HCT116 (cell line): ENCODE measurements at regions not wholly inside any gene's neighbourhood (a gene's known extent, or its start where the extent isn't known, plus 50 kb on each side); places are given as distances from the start of the nearest gene placed in this dataset.

Source experiments
- ATAC-seq: fragments of 200-7000 bp; cut with Tn5 transposase; 2 replicates; pipeline ENCODE4 v1.9.1; 2020; ENCODE audit warnings: mild to moderate bottlenecking, moderate library complexity
- BruUV-seq: library from RNA; stranded (reverse); fragments of 400-500 nt; replicated peaks from 2 replicates; lab custom pipeline; 2021; lab: Mats Ljungman, UMichigan
- CTCF ChIA-PET: fragments of 300-600 bp; sonication (Branson Sonifier 250); formaldehyde crosslinking; loops from one replicate; lab custom pipeline; 2021; ENCODE audit warnings: antibody characterized with exemption; lab: Charles Lee
- POLR2A ChIA-PET: fragments of 300-600, 350-600 bp; sonication (Branson Sonifier 250); formaldehyde crosslinking; loops from one replicate; lab custom pipeline; 2021; ENCODE audit warnings: antibody characterized with exemption; lab: Charles Lee
- RAD21 ChIA-PET, 2 experiments: fragments of 300-600 bp; sonication (Branson Sonifier 250); formaldehyde crosslinking; loops; one replicate each; lab custom pipeline; 2023; ENCODE audit warnings: low total read pairs in 2 of 2; ENCODE audit not compliant: uncharacterized antibody in 2 of 2, unreplicated experiment in 2 of 2, low non-redundant PET in 1 of 2; lab: Charles Lee
- DNase-seq: peaks from one replicate; pipeline ENCODE4 v3.0.0-alpha.2; 2010; ENCODE audit warnings: low read depth, low spot score
- H2AFZ ChIP-seq: fragments of 200-600 bp; shearing (Covaris generic), sonication (generic); 2 replicates; pipeline ENCODE4 v1.6.1; 2017; ENCODE audit warnings: low read depth, mixed run types, mixed read lengths, antibody characterized with exemption, low read length; ENCODE audit not compliant: poor library complexity, severe bottlenecking
- H3K27ac ChIP-seq: 2 replicates; pipeline ENCODE4 v1.5.1; 2012; ENCODE audit warnings: low read depth, low read length
- H3K27me3 ChIP-seq: fragments of 200-600 bp; sonication (generic); 2 replicates; pipeline ENCODE4 v1.6.1; 2016; ENCODE audit warnings: mixed run types, low read length, mixed read lengths; ENCODE audit not compliant: insufficient read depth
- H3K36me3 ChIP-seq, 2 experiments: fragments of 200-500 bp in 1 of 2; fragments of 200-600 bp in 1 of 2; sonication (Bioruptor generic) in 1 of 2; sonication (generic) in 1 of 2; 2 replicates each; pipeline versions ENCODE4 v1.5.1 to v1.6.1; 2014 to 2016; ENCODE audit warnings: low read length in 2 of 2, inconsistent platforms in 1 of 2, mixed read lengths in 1 of 2, mixed run types in 1 of 2; ENCODE audit not compliant: insufficient read depth in 2 of 2, control insufficient read depth in 1 of 2
- H3K4me1 ChIP-seq, 2 experiments: fragments of 200-600 bp in 1 of 2; sonication (generic) in 1 of 2; 2 replicates each; pipeline versions ENCODE4 v1.5.1 to v1.6.1; 2012 to 2017; ENCODE audit warnings: low read length in 2 of 2, inconsistent platforms in 1 of 2, mild to moderate bottlenecking in 1 of 2, mixed read lengths in 1 of 2, mixed run types in 1 of 2, moderate library complexity in 1 of 2; ENCODE audit not compliant: insufficient read depth in 2 of 2, control insufficient read depth in 1 of 2
- H3K4me2 ChIP-seq: fragments of 200-600 bp; sonication (generic); 2 replicates; pipeline ENCODE4 v1.6.1; 2017; ENCODE audit warnings: mixed run types, low read length, mixed read lengths
- H3K4me3 ChIP-seq, 2 experiments: fragments of 200-600 bp in 1 of 2; sonication (generic) in 1 of 2; replicated peaks in 1 of 2; 2 replicates each; pipeline ENCODE4 v1.5.1; 2011 to 2016; ENCODE audit warnings: low read length in 2 of 2, control low read depth in 1 of 2, low read depth in 1 of 2, mild to moderate bottlenecking in 1 of 2, mixed read lengths in 1 of 2, mixed run types in 1 of 2
- H3K79me2 ChIP-seq: fragments of 200-600 bp; sonication (generic); 2 replicates; pipeline ENCODE4 v1.6.1; 2017; ENCODE audit warnings: mild to moderate bottlenecking, mixed run types, low read length, moderate library complexity, mixed read lengths; ENCODE audit not compliant: insufficient read depth
- H3K9ac ChIP-seq: fragments of 200-600 bp; sonication (generic); 2 replicates; pipeline ENCODE4 v1.6.1; 2016; ENCODE audit warnings: low read length, mixed read lengths
- H3K9me2 ChIP-seq: fragments of 200-600 bp; sonication (generic), shearing (Covaris generic); 2 replicates; pipeline ENCODE4 v1.6.1; 2017; ENCODE audit warnings: mixed run types, mild to moderate bottlenecking, moderate library complexity; ENCODE audit not compliant: insufficient read depth
- H3K9me3 ChIP-seq, 2 experiments: fragments of 200-500 bp in 1 of 2; fragments of 200-600 bp in 1 of 2; sonication (Bioruptor generic) in 1 of 2; sonication (generic) in 1 of 2; 2 replicates each; pipeline ENCODE4 v1.6.1; 2014 to 2017; ENCODE audit warnings: low read length in 2 of 2, mixed read lengths in 2 of 2, inconsistent platforms in 1 of 2, low read depth in 1 of 2, mild to moderate bottlenecking in 1 of 2, mixed run types in 1 of 2, moderate library complexity in 1 of 2; ENCODE audit not compliant: control insufficient read depth in 1 of 2, insufficient read depth in 1 of 2
- H4K20me1 ChIP-seq: fragments of 200-600 bp; sonication (generic), shearing (Covaris generic); 2 replicates; pipeline ENCODE4 v1.6.1; 2017; ENCODE audit warnings: mixed run types, mild to moderate bottlenecking, moderate library complexity; ENCODE audit not compliant: insufficient read depth
- CEBPB ChIP-seq: IDR thresholded peaks from 2 replicates; pipeline ENCODE4 v1.6.1; 2012; ENCODE audit warnings: low read depth
- EGR1 ChIP-seq: IDR thresholded peaks from 2 replicates; pipeline ENCODE4 v1.6.1; 2012; ENCODE audit warnings: low read depth
- EZH2phosphoT487 ChIP-seq: fragments of 200-600 bp; IDR thresholded peaks from 2 replicates; pipeline ENCODE4 v1.6.1; 2018; ENCODE audit warnings: antibody characterized with exemption, borderline replicate concordance
- FOSL1 ChIP-seq: IDR thresholded peaks from 2 replicates; pipeline ENCODE4 v1.6.1; 2012; ENCODE audit warnings: low read depth
- POLR2A ChIP-seq: IDR thresholded peaks from 2 replicates; pipeline ENCODE4 v1.7.0; 2011; ENCODE audit warnings: borderline replicate concordance; ENCODE audit not compliant: insufficient read depth, insufficient read length; ENCODE audit errors: extremely low read depth
- POLR2AphosphoS5 ChIP-seq: IDR thresholded peaks from 2 replicates; pipeline ENCODE4 v1.6.1; 2011; ENCODE audit warnings: mild to moderate bottlenecking, low read depth, low read length, moderate library complexity
- RAD21 ChIP-seq: IDR thresholded peaks from 2 replicates; pipeline ENCODE4 v1.6.1; 2012; ENCODE audit warnings: low read depth, mild to moderate bottlenecking
- SIN3A ChIP-seq: IDR thresholded peaks from 2 replicates; pipeline ENCODE4 v1.6.1; 2012; ENCODE audit warnings: low read depth
- YY1 ChIP-seq: IDR thresholded peaks from 2 replicates; pipeline ENCODE4 v1.6.1; 2011; ENCODE audit warnings: low read length, low read depth, moderate library complexity, mild to moderate bottlenecking; ENCODE audit not compliant: insufficient replicate concordance; ENCODE audit errors: extremely low read depth
- ZFX ChIP-seq: fragments of 450-650 bp; IDR thresholded peaks from 2 replicates; pipeline ENCODE4 v1.6.1; 2017
- ZNF274 ChIP-seq: fragments of 200-500 bp; sonication (Bioruptor generic); IDR thresholded peaks from 2 replicates; pipeline ENCODE4 v1.6.1; 2014; ENCODE audit warnings: mild to moderate bottlenecking, low read depth, low read length, inconsistent platforms
- intact Hi-C: fragments of 100-400 bp; cut with micrococcal nuclease; formaldehyde crosslinking; loops from 2 replicates; pipeline ENCODE4 v1.10.0; 2022
- TF ChIP-seq, protein P1 (sequence below): IDR thresholded peaks from 2 replicates; pipeline ENCODE4 v1.6.1; 2012
- TF ChIP-seq, protein P2 (sequence below): IDR thresholded peaks from 2 replicates; pipeline ENCODE4 v1.6.1; 2012
- TF ChIP-seq, protein P3 (sequence below), 3 experiments: fragments of 200-600 bp in 1 of 3; sonication (generic) in 1 of 3; IDR thresholded peaks in 2 of 3; conservative IDR thresholded peaks in 1 of 3; 2 replicates each; pipeline ENCODE4 v1.5.1; 2012 to 2017; ENCODE audit warnings: low read depth in 2 of 3, low read length in 2 of 3, antibody characterized with exemption in 1 of 3, borderline replicate concordance in 1 of 3, control low read depth in 1 of 3, mild to moderate bottlenecking in 1 of 3, mixed read lengths in 1 of 3, mixed run types in 1 of 3, moderate library complexity in 1 of 3; ENCODE audit not compliant: insufficient read depth in 1 of 3
- TF ChIP-seq, protein P4 (sequence below): IDR thresholded peaks from 2 replicates; pipeline ENCODE4 v1.6.1; 2011; ENCODE audit warnings: mild to moderate bottlenecking, low read length, moderate library complexity; ENCODE audit not compliant: insufficient replicate concordance; ENCODE audit errors: extremely low read depth

DNA sequence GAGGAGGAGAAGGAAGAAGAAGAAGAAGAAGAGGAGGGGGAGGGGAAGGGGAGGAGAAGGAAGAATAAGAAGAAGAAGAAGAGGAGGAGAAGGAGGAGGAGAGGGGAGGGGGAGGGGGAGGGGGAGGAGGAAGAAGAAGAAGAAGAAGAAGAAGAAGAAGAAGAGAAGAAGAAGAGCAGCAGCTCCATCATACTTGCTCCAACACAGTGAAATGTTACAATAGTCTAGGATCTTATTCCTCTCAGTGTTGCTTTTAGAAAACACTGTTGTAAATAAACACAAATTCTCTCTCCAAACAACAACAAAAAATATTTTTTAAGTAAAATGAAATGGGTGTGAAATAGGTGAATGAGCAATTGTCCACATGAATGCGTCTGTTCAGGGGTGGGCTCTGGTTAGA lies 126.6 kb upstream of the KCNJ16 start:
- Histone ChIP-seq H3K4me3 (no peak overlapping the region), H3K79me2 (no peaks in the 10 kb centered on the region), H3K36me3 (no peaks in the 10 kb centered on the region), H3K4me1 (no peaks in the 10 kb centered on the region), H3K9me2 (no peaks in the 10 kb centered on the region), H3K27me3 (no peaks in the 10 kb centered on the region), H4K20me1 (no peaks in the 10 kb centered on the region), H3K9ac (no peak overlapping the region), H3K4me2 (no peak overlapping the region), H2AFZ (no peak overlapping the region), H3K27ac (no peak overlapping the region), H3K9me3 (peaks cover 3 to 18% of the 10 kb centered on the region in 2 experiments; a peak in 3 of 4 replicates)
- TF ChIP-seq, protein P1, sequence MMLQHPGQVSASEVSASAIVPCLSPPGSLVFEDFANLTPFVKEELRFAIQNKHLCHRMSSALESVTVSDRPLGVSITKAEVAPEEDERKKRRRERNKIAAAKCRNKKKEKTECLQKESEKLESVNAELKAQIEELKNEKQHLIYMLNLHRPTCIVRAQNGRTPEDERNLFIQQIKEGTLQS: no peak
- TF ChIP-seq FOSL1 (no peak), CEBPB (no peak), YY1 (no peak), RAD21 (no peak), EGR1 (no peak), POLR2AphosphoS5 (no peak), SIN3A (no peak), ZFX (no peak), POLR2A (no peak), ZNF274 (no peak), EZH2phosphoT487 (no peak)
- TF ChIP-seq, protein P2, sequence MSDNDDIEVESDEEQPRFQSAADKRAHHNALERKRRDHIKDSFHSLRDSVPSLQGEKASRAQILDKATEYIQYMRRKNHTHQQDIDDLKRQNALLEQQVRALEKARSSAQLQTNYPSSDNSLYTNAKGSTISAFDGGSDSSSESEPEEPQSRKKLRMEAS: no peak
- TF ChIP-seq, protein P3, sequence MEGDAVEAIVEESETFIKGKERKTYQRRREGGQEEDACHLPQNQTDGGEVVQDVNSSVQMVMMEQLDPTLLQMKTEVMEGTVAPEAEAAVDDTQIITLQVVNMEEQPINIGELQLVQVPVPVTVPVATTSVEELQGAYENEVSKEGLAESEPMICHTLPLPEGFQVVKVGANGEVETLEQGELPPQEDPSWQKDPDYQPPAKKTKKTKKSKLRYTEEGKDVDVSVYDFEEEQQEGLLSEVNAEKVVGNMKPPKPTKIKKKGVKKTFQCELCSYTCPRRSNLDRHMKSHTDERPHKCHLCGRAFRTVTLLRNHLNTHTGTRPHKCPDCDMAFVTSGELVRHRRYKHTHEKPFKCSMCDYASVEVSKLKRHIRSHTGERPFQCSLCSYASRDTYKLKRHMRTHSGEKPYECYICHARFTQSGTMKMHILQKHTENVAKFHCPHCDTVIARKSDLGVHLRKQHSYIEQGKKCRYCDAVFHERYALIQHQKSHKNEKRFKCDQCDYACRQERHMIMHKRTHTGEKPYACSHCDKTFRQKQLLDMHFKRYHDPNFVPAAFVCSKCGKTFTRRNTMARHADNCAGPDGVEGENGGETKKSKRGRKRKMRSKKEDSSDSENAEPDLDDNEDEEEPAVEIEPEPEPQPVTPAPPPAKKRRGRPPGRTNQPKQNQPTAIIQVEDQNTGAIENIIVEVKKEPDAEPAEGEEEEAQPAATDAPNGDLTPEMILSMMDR (IDR thresholded peaks at IDR 0.05 in 2 of 3, conservative IDR thresholded peaks at IDR 0.05 in 1 of 3; ENCODE audit: borderline replicate concordance in 1 of 3, insufficient read depth in 1 of 3, low read depth in 2 of 3, low read length in 2 of 3): no peak
- TF ChIP-seq, protein P4, sequence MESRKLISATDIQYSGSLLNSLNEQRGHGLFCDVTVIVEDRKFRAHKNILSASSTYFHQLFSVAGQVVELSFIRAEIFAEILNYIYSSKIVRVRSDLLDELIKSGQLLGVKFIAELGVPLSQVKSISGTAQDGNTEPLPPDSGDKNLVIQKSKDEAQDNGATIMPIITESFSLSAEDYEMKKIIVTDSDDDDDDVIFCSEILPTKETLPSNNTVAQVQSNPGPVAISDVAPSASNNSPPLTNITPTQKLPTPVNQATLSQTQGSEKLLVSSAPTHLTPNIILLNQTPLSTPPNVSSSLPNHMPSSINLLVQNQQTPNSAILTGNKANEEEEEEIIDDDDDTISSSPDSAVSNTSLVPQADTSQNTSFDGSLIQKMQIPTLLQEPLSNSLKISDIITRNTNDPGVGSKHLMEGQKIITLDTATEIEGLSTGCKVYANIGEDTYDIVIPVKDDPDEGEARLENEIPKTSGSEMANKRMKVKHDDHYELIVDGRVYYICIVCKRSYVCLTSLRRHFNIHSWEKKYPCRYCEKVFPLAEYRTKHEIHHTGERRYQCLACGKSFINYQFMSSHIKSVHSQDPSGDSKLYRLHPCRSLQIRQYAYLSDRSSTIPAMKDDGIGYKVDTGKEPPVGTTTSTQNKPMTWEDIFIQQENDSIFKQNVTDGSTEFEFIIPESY: no peak
- RAD21 ChIA-PET: no interaction called here
- DNase-seq (no peak), ATAC-seq (no peak)
- CTCF ChIA-PET: no interaction called here
- BruUV-seq: no TSS peak
- intact Hi-C loops: no loop called here
- POLR2A ChIA-PET: no interaction called here
